ENCODE measurements at regions not wholly inside any gene's neighbourhood (a gene's known extent, or its start where the extent isn't known, plus 50 kb on each side); places are given as distances from the start of the nearest gene placed in this dataset.

GRCh38 chr6:156258981-156259380 is 518.2 kb upstream of the ARID1B start:
- no peak overlapping the region for H3K27ac ChIP-seq
- no peak for TF ChIP-seq CTCF (conservative IDR thresholded peaks at IDR 0.05; ENCODE audit: low read depth)
- ChIA-PET CTCF (interaction anchor here (0.6 kb wide), 1 partner anchor 879 kb away, joined by 3 read pairs; no protein-coding TSS in a partner anchor), POLR2A (ENCODE audit: low non-redundant PET) (no interaction called here)
- DNase-seq (ENCODE audit: low spot score): no peak

- POLR2A ChIA-PET (ENCODE audit: low non-redundant PET): no interaction called here
- no peak overlapping the region for H3K27ac ChIP-seq
- no peak for TF ChIP-seq CTCF (conservative IDR thresholded peaks at IDR 0.05; ENCODE audit: low read depth)
- CTCF ChIA-PET: no interaction called here
- DNase-seq (ENCODE audit: low spot score): no peak
Measured at GRCh38 chr6:156256161-156256560, 521.0 kb upstream of the ARID1B start.

- CTCF ChIA-PET: no interaction called here
- POLR2A ChIA-PET (ENCODE audit: low non-redundant PET): no interaction called here
- H3K27ac ChIP-seq: no peak overlapping the region
- TF ChIP-seq CTCF (conservative IDR thresholded peaks at IDR 0.05; ENCODE audit: low read depth): no peak
- DNase-seq (ENCODE audit: low spot score): no peak
Measured at GRCh38 chr6:156254240-156254639, 522.9 kb upstream of the ARID1B start.

- CTCF ChIA-PET: no interaction called here
- DNase-seq (ENCODE audit: low spot score): no peak
- POLR2A ChIA-PET (ENCODE audit: low non-redundant PET): no interaction called here
- H3K27ac ChIP-seq: no peak overlapping the region
- no peak for TF ChIP-seq CTCF (conservative IDR thresholded peaks at IDR 0.05; ENCODE audit: low read depth)
Measured at GRCh38 chr6:156250593-156250992, 526.6 kb upstream of the ARID1B start.

- no peak overlapping the region for H3K27ac ChIP-seq
- ChIA-PET POLR2A (ENCODE audit: low non-redundant PET) (no interaction called here), CTCF (no interaction called here)
- TF ChIP-seq CTCF (conservative IDR thresholded peaks at IDR 0.05; ENCODE audit: low read depth): no peak
- DNase-seq (ENCODE audit: low spot score): no peak
Measured at GRCh38 chr6:156242206-156242605, 535.0 kb upstream of the ARID1B start.

- no peak for TF ChIP-seq CTCF (conservative IDR thresholded peaks at IDR 0.05; ENCODE audit: low read depth)
- ChIA-PET CTCF (no interaction called here), POLR2A (ENCODE audit: low non-redundant PET) (no interaction called here)
- no peak for DNase-seq (ENCODE audit: low spot score)
- H3K27ac ChIP-seq: no peak overlapping the region
Measured at GRCh38 chr6:156231026-156231765, 546.0 kb upstream of the ARID1B start.

All from RWPE1 (cell line).